22Rv1 (cell line): ENCODE measurements at regions not wholly inside any gene's neighbourhood (a gene's known extent, or its start where the extent isn't known, plus 50 kb on each side); places are given as distances from the start of the nearest gene placed in this dataset.

Experiments
- CTCF ChIP-seq: fragments of 450-650 bp; IDR thresholded peaks from 2 replicates; pipeline ENCODE4 v1.5.1; 2017; ENCODE audit warnings: mild to moderate bottlenecking
- ZFX ChIP-seq: fragments of 450-650 bp; IDR thresholded peaks from 2 replicates; pipeline ENCODE4 v1.6.1; 2017; ENCODE audit warnings: antibody characterized with exemption, borderline replicate concordance

- TF ChIP-seq CTCF = no peak
- TF ChIP-seq ZFX = no peak
These were observed 65.6 kb downstream of the ARHGAP35 start for GRCh38 chr19:46926170-46927071.
